Right renal pelvis (tissue), 4 donors: ENCODE measurements at regions not wholly inside any gene's neighbourhood (a gene's known extent, or its start where the extent isn't known, plus 50 kb on each side); places are given as distances from the start of the nearest gene placed in this dataset.
"Not testable (repeated sequence)": the region's sequence is repeated elsewhere in the genome, so short reads cannot be mapped to it uniquely, and the experiment has no call there.

Experiments used
- DNase-seq, 4 donors: peaks; one replicate each; pipeline ENCODE4 v3.0.0-alpha.2; 2013; ENCODE audit warnings: low read depth in 4 of 4, low spot score in 3 of 4, missing footprints in 1 of 4

- no peak for DNase-seq
These were observed 92.3 kb downstream of the BLID start for GRCh38 chr11:122023614-122024250.

- DNase-seq = no peak
These were observed 93.4 kb downstream of the BLID start for GRCh38 chr11:122022646-122023045.

GRCh38 chr11:122020902-122021301 lies 95.1 kb downstream of the BLID start:
- no peak for DNase-seq

- DNase-seq = no peak
These were observed 95.9 kb downstream of the BLID start for GRCh38 chr11:122019908-122020694.

GRCh38 chr11:122007601-122008071 lies 108.4 kb downstream of the BLID start:
- DNase-seq = no peak

GRCh38 chr11:122004446-122004845 lies 111.6 kb downstream of the BLID start:
- DNase-seq = no peak

GRCh38 chr11:122002926-122003325 lies 113.1 kb downstream of the BLID start:
- no peak for DNase-seq

GRCh38 chr11:122002047-122002446 lies 114.0 kb downstream of the BLID start:
- no peak for DNase-seq

- DNase-seq = no peak
These were observed 116.4 kb downstream of the BLID start for GRCh38 chr11:121999651-122000050.

GRCh38 chr11:121996574-121996973 lies 119.4 kb downstream of the BLID start:
- no peak for DNase-seq

- DNase-seq = no peak
These were observed 132.1 kb downstream of the BLID start for GRCh38 chr11:121983901-121984300.

- DNase-seq = not testable (repeated sequence)
These were observed 138.1 kb downstream of the BLID start for GRCh38 chr11:121977914-121978313.

- DNase-seq = no peak
These were observed 147.4 kb downstream of the BLID start for GRCh38 chr11:121968638-121969037.

GRCh38 chr11:121967131-121967704 lies 148.8 kb downstream of the BLID start:
- DNase-seq = no peak

- no peak for DNase-seq
These were observed 150.7 kb downstream of the BLID start for GRCh38 chr11:121965330-121965729.

GRCh38 chr11:121964591-121964990 lies 151.4 kb downstream of the BLID start:
- DNase-seq = no peak

- not testable (repeated sequence) for DNase-seq
These were observed 152.2 kb downstream of the BLID start for GRCh38 chr11:121963846-121964245.

- no peak for DNase-seq
These were observed 154.7 kb downstream of the BLID start for GRCh38 chr11:121961321-121961801.

- DNase-seq = no peak
These were observed 157.1 kb downstream of the BLID start for GRCh38 chr11:121958971-121959325.

- no peak for DNase-seq
These were observed 157.6 kb downstream of the BLID start for GRCh38 chr11:121958323-121958970.

- no peak for DNase-seq
These were observed 162.9 kb downstream of the BLID start for GRCh38 chr11:121953122-121953521.
